VCaP (cell line): ENCODE measurements at regions not wholly inside any gene's neighbourhood (a gene's known extent, or its start where the extent isn't known, plus 50 kb on each side); places are given as distances from the start of the nearest gene placed in this dataset.

Source experiments
- H3K27ac ChIP-seq: fragments of 450-650 bp; 2 replicates; pipeline ENCODE4 v1.5.1; 2017
- CTCF ChIP-seq: fragments of 450-650 bp; conservative IDR thresholded peaks from 2 replicates; pipeline ENCODE4 v1.5.1; 2017; ENCODE audit warnings: mild to moderate bottlenecking, moderate library complexity

- TF ChIP-seq CTCF: no peak
- no peak overlapping the region for H3K27ac ChIP-seq
Observed at GRCh38 chr3:13222891-13223573, 149.8 kb upstream of the IQSEC1 start.

- no peak overlapping the region for H3K27ac ChIP-seq
- no peak for TF ChIP-seq CTCF
Observed at GRCh38 chr3:13222131-13222530, 148.9 kb upstream of the IQSEC1 start.

- no peak overlapping the region for H3K27ac ChIP-seq
- TF ChIP-seq CTCF: no peak
Observed at GRCh38 chr3:13221491-13222061, 148.3 kb upstream of the IQSEC1 start.

- TF ChIP-seq CTCF: no peak
- H3K27ac ChIP-seq: no peak overlapping the region
Observed at GRCh38 chr3:13220991-13221390, 147.8 kb upstream of the IQSEC1 start.

GRCh38 chr3:13219902-13220296, 146.7 kb upstream of the IQSEC1 start:
- no peak for TF ChIP-seq CTCF
- no peak overlapping the region for H3K27ac ChIP-seq

- H3K27ac ChIP-seq: no peak overlapping the region
- TF ChIP-seq CTCF: no peak
Observed at GRCh38 chr3:13219077-13219901, 146.1 kb upstream of the IQSEC1 start.

- H3K27ac ChIP-seq: no peak overlapping the region
Observed at GRCh38 chr3:13218541-13218908, 145.3 kb upstream of the IQSEC1 start.

More at GRCh38 chr3:13218541-13218908, 145.3 kb upstream of the IQSEC1 start:
- TF ChIP-seq CTCF: no peak
